ENCODE measurements at regions not wholly inside any gene's neighbourhood (a gene's known extent, or its start where the extent isn't known, plus 50 kb on each side); places are given as distances from the start of the nearest gene placed in this dataset.

DNA sequence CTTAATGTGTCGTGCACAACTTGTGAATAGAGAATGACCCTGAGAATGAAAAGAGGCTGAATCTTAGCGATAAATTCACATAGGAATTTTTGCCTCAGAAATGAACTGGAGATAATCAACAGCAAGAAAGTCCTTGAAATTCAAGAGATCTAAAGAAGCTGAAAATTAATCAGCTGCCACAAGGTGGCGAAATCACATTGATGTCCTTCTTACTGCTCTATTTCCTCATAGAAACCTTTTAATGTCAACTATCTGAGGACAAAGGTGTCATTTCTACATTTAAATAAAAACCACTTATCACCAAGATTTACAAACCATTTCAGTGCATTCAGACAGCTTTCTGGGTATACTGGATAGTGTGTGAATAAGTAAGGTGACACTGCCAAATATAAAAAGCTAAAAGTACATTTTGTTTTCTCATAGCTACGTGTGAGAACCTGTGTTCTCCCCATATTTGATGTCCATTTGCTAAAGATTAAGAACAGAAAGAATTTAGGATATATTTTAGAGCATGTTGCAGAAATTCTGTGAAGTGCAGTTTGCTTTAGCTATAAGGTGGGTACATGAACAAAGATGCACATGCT, 485.3 kb upstream of the PTBP2 start:
- peak; percentile 52 for TF ChIP-seq CTCF (IDR thresholded peaks at IDR 0.05; ENCODE audit: insufficient read depth, low read length, poor library complexity, severe bottlenecking)
- Histone ChIP-seq H3K27me3 (ENCODE audit: control insufficient read depth, insufficient read depth, low read length) (no peaks in the 10 kb centered on the region), H3K4me3 (ENCODE audit: low read depth, low read length) (no peak overlapping the region), H3K36me3 (ENCODE audit: control insufficient read depth, insufficient read depth, low read length) (no peaks in the 10 kb centered on the region)
- peak; percentile 28 for DNase-seq (ENCODE audit: low read depth)

GRCh38 chr1:96238426-96238825, 483.2 kb upstream of the PTBP2 start:
- H3K27me3 ChIP-seq (ENCODE audit: control insufficient read depth, insufficient read depth, low read length), result no peaks in the 10 kb centered on the region
- no peaks in the 10 kb centered on the region for H3K36me3 ChIP-seq (ENCODE audit: control insufficient read depth, insufficient read depth, low read length)
- no peak for TF ChIP-seq CTCF (IDR thresholded peaks at IDR 0.05; ENCODE audit: insufficient read depth, low read length, poor library complexity, severe bottlenecking)
- no peak for DNase-seq (ENCODE audit: low read depth)
- no peak overlapping the region for H3K4me3 ChIP-seq (ENCODE audit: low read depth, low read length)

- Histone ChIP-seq H3K4me3 (ENCODE audit: low read depth, low read length) (no peak overlapping the region), H3K36me3 (ENCODE audit: control insufficient read depth, insufficient read depth, low read length) (no peaks in the 10 kb centered on the region), H3K27me3 (ENCODE audit: control insufficient read depth, insufficient read depth, low read length) (no peaks in the 10 kb centered on the region)
- no peak for DNase-seq (ENCODE audit: low read depth)
- no peak for TF ChIP-seq CTCF (IDR thresholded peaks at IDR 0.05; ENCODE audit: insufficient read depth, low read length, poor library complexity, severe bottlenecking)
These were observed 481.1 kb upstream of the PTBP2 start for GRCh38 chr1:96240438-96240837.

- no peak for DNase-seq (ENCODE audit: low read depth)
- Histone ChIP-seq H3K36me3 (ENCODE audit: control insufficient read depth, insufficient read depth, low read length) (no peaks in the 10 kb centered on the region), H3K27me3 (ENCODE audit: control insufficient read depth, insufficient read depth, low read length) (no peaks in the 10 kb centered on the region), H3K4me3 (ENCODE audit: low read depth, low read length) (no peak overlapping the region)
- no peak for TF ChIP-seq CTCF (IDR thresholded peaks at IDR 0.05; ENCODE audit: insufficient read depth, low read length, poor library complexity, severe bottlenecking)
These were observed 468.1 kb upstream of the PTBP2 start for GRCh38 chr1:96253246-96254035.

GRCh38 chr1:96256130-96256790, 465.3 kb upstream of the PTBP2 start:
- no peaks in the 10 kb centered on the region for H3K27me3 ChIP-seq (ENCODE audit: control insufficient read depth, insufficient read depth, low read length)
- TF ChIP-seq CTCF (IDR thresholded peaks at IDR 0.05; ENCODE audit: insufficient read depth, low read length, poor library complexity, severe bottlenecking), result no peak
- no peak for DNase-seq (ENCODE audit: low read depth)
- no peak overlapping the region for H3K4me3 ChIP-seq (ENCODE audit: low read depth, low read length)
- H3K36me3 ChIP-seq (ENCODE audit: control insufficient read depth, insufficient read depth, low read length), result no peaks in the 10 kb centered on the region
